Epithelial cell of proximal tubule (primary cell): ENCODE measurements at regions not wholly inside any gene's neighbourhood (a gene's known extent, or its start where the extent isn't known, plus 50 kb on each side); places are given as distances from the start of the nearest gene placed in this dataset.
A peak's percentile ranks its signal among the peaks of the same experiment; 100 is the strongest.

Source experiments
- DNase-seq: peaks from one replicate; pipeline ENCODE4 v3.0.0-alpha.2; 2011; ENCODE audit warnings: low read depth
- H3K4me3 ChIP-seq: 2 replicates; pipeline ENCODE4 v1.5.1; 2011; ENCODE audit warnings: low read depth, mild to moderate bottlenecking, low read length
- CTCF ChIP-seq: conservative IDR thresholded peaks from 2 replicates; pipeline ENCODE4 v1.5.1; 2012; ENCODE audit warnings: low read depth, mild to moderate bottlenecking, low read length

- DNase-seq, result no peak
- TF ChIP-seq CTCF, result no peak
- no peak overlapping the region for H3K4me3 ChIP-seq
Measured at GRCh38 chr3:35883929-35884328, 244.6 kb downstream of the ARPP21 start.

GRCh38 chr3:35894735-35895134, 255.4 kb downstream of the ARPP21 start:
- DNase-seq, result no peak
- no peak overlapping the region for H3K4me3 ChIP-seq
- no peak for TF ChIP-seq CTCF

- DNase-seq, result no peak
- no peak overlapping the region for H3K4me3 ChIP-seq
- no peak for TF ChIP-seq CTCF
Measured at GRCh38 chr3:35899245-35899644, 259.9 kb downstream of the ARPP21 start.

GRCh38 chr3:35900079-35900478, 260.8 kb downstream of the ARPP21 start:
- no peak for TF ChIP-seq CTCF
- no peak for DNase-seq

GRCh38 chr3:35908366-35909232, 269.3 kb downstream of the ARPP21 start:
- H3K4me3 ChIP-seq, result no peak overlapping the region
- peak; percentile 88 for TF ChIP-seq CTCF
- DNase-seq, result no peak

More at GRCh38 chr3:35900079-35900478, 260.8 kb downstream of the ARPP21 start:
- no peak overlapping the region for H3K4me3 ChIP-seq

- no peak overlapping the region for H3K4me3 ChIP-seq
- DNase-seq, result no peak
- TF ChIP-seq CTCF, result no peak
Measured at GRCh38 chr3:35919160-35919559, 279.8 kb downstream of the ARPP21 start.

- no peak for TF ChIP-seq CTCF
- DNase-seq, result no peak
Measured at GRCh38 chr3:35921718-35922117, 282.4 kb downstream of the ARPP21 start.

More at GRCh38 chr3:35921718-35922117, 282.4 kb downstream of the ARPP21 start:
- no peak overlapping the region for H3K4me3 ChIP-seq
